CD4-positive, alpha-beta T cell treated with Interleukin-17A for 4 hours (primary cell): ENCODE measurements at regions not wholly inside any gene's neighbourhood (a gene's known extent, or its start where the extent isn't known, plus 50 kb on each side); places are given as distances from the start of the nearest gene placed in this dataset.

ENCODE experiments used
- DNase-seq: peaks from one replicate; pipeline ENCODE4 v3.0.0-alpha.2; 2020; ENCODE audit warnings: mixed read lengths

- DNase-seq, result no peak
Measured at GRCh38 chr14:34238610-34239009, 223.4 kb downstream of the SPTSSA start.

DNA sequence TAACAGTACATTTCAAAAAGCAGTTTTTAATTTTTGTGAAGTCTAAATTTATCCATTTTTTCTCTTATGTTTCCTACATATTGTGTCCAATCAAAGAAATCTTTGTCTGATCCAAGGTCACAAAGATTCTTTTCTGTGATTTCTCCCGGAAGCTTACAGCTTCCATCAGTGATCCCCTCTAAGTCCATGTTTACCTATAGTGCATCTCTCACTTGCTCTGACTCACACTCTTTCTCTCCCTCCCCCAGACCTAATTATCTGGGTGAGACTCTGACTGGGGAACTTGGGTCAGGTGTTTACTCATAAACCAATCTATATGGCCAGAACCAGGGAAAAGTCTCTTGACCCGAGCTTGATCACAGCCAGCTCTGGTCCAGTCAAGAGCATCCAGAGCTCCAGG is 224.4 kb downstream of the SPTSSA start:
- no peak for DNase-seq

DNA sequence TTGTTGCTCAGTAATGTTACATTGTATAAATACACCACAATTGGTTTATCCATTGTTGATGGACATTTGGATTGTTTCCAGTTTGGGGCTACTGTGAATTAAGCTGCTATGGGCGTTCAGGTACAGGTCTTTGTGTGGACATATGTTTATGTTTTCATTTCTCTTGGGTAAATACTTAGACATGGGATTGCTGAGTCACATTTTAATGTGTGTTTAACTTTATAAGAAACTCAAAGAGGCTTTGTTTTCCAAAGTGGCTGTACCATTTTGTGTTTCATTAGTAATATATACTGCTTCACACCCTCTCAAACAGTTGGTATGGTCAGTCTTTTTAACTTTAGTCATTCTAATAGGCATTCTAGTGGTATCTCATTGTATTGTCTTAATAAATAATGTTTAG is 225.0 kb downstream of the SPTSSA start:
- DNase-seq, result no peak

DNA sequence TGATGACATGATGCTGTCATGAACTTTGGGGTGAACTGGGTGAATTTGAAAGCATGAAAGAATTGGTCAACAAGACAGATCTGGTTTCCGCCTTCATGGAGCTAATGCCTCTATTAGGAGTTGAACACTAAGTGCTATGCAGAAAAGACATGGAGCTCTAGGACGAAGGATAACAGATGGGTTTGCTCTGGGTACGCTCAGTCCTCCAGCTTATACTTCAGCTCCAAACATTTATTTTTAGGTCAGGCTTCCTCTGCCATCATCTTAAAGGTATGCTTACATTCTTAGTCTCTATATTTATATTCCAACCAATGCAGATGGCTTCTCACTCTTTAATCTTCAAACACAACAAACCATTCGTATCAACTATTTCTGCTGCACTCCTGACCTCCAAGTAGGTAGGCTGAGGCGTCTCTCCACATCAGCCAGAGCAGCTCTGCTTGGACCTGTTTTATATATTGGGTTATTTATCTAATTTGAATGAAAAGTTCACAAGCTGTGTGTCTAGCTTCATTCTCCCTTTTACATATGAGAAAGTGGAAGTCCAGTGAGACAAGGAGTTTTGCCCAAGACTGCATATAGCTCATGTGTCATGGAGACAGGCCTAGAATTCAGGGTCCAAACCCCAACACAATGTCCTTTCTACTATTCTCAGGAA is 226.3 kb downstream of the SPTSSA start:
- no peak for DNase-seq

DNA sequence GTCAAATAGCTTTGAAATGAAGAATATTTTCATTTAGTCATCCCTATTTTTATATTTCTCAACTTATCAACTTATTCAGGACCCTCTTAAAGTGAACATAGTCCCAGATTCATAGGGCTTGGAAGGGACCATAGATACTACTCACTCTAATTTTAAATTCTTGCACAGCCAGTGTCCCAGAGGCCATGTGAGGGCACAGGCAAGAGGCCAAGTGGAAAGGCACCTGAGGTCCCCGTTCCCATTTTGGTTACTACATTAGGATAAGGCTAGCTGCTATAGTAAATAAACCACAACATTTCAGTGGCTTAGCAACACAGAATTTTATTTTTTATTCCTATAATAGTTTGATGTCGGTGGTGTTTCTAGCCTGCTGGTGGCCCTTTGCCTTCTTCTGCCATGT is 227.8 kb downstream of the SPTSSA start:
- no peak for DNase-seq

DNA sequence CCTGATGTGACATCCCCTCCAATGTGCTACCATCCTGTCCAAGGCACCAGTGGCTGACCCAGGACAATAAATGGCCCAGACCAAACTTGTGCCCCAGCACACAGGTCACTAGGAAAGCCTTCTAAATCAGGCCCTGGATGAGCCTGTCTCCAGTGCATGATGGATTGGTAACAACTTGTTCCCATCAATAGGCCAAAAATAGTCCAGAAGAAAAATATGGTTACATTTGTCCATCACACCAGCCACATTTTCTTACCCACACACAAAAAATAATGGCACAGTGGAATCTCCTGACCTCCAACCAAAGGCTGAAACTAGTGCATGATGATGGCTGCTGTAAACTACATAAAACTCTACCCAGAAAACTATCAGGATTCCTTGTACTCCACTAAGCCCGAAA is 228.4 kb downstream of the SPTSSA start:
- DNase-seq, result no peak

DNA sequence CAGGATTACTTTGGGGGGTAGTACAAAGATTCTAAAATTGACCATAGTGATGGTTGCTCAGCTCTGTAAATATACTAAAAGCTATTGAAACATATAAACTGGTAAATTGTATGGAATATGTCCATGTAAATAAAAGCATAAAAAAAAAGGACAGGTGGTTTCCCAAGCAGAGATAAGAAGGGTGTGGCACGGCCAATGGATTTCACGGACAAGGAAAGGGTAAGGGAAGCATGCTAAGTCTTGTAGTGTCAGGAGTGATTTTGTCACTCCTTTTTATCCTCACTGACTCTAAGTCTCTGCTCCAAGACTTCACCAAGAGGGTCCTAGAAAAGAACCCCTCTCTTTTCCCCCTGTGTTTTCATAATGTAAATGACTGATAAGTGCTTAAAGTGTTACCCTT is 229.2 kb downstream of the SPTSSA start:
- DNase-seq, result no peak

DNA sequence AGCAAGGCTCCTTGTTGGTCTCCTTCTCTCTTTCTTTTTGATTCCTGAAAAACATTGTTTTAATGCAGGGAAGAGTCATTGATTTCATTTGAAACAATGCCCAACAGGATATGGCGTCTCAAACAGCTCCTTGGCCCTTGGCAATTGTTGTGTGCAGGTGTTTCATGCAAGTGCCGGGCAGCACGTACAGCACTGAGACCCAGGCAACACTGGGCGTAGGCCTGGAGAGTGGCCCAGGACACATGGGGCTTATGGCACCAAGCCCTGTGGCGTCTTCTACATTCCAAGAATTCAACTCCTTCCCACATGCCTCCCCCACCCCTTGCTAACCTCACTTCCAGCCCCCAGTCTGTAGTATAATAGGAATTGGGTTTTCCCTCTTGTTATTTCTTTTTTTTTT is 230.4 kb downstream of the SPTSSA start:
- no peak for DNase-seq

GRCh38 chr14:34229140-34229539 is 232.9 kb downstream of the SPTSSA start:
- DNase-seq, result no peak

DNA sequence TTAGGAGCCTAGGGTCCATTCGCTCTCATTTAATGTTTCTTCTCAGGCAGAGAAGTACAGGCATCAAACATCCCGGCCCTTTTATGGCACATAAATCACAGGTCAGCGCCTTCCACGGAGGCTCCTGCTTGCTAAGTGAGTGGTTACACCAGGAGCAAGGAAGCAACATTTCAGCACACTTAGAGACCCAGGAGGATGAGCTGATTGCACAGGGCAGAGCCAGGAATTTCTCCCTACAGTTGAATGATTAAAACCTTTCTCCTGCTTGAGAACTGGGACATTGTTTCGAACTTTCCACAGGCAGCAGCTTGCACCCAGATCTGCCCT is 233.4 kb downstream of the SPTSSA start:
- no peak for DNase-seq

GRCh38 chr14:34227834-34228649 is 234.0 kb downstream of the SPTSSA start:
- DNase-seq, result peak; percentile 62

DNA sequence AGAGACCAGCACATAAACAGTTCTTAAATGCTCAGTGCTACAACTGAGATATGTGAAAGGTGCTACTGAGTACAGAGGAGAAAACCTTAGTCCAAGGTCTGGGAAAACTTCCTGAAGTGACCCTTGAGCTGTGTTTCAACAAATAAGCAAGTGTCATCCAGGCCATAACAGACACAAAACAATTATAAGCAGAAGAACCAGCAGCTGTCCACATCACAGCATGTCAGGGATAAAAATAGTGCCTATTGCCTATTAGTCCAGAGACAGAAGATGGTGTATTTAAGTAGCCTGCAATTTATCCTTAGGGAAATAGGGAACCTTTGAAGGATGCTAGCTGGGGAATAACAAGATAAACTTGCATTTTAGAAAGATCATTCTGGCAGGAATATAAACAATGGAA is 237.8 kb downstream of the SPTSSA start:
- no peak for DNase-seq

DNA sequence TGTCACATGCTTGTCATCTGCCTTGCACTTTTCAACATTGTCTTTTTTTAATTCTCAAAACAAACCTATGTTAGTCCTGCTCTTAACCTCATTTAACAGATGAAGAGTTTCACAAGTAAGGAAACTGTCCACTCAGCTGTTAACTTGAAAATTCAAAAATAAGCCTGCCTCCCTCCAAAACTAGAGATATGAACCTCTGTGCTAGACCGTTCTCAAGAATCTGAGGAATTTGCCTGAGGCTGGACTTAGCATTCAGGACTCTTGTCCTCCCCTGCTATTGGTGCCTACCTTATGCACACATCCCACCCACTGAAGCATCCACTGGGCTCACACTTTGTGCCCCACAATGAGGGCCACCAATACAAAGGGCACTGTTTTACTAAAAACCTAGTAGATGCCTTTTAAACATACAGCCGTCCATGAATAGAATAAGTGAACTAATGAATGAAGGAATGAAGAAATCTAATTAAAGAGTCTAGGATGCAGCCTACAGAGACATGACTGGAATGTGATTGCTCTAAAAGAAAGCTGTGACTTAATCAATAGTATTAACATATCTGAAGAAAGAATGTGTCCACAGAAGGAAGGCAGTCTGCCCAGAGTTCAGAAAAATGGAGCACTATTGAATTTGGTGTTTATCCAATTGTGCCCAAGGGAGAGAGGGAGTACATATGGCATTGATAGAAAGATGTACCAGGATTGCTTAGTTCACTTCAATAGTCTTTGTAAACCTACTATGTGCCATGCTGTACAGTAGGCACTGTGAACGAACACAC is 238.5 kb downstream of the SPTSSA start:
- no peak for DNase-seq

- no peak for DNase-seq
Measured at GRCh38 chr14:34222867-34223266, 239.2 kb downstream of the SPTSSA start.

- no peak for DNase-seq
Measured at GRCh38 chr14:34222122-34222521, 239.9 kb downstream of the SPTSSA start.

DNA sequence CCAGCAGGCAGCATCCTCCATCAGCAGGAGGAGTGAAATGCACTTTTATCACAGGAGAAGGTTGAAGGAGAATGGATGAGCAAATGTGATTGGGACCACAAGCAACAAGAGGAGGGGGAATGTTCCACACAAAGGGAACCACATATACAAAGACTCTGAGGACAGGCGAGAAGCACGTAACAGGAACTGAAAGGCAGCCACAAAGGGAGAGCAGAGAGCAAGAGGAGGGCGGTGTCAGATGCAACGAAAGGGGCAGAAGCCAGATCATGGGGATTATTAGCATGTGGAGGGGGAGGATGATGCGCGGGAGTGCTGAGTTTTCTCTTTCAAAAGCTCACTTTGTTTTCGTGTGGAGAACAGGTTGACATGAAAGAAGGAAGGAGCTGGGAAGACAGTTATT is 241.1 kb downstream of the SPTSSA start:
- peak; percentile 5 for DNase-seq

DNA sequence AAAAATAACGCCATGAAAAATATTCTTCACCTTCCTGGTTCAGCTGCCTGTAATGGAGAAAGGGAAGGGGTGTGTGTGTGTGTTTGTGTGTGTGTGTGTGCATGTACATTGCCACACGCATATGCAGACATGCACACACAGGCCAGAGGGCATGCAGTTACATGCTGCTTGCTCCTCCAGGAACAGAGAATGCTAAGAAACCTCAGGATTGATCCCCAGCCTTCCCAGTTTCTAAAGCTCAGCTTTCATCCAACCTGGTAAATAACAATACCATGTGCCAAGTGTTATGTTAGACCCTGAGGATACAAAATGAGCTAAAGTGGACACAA is 241.7 kb downstream of the SPTSSA start:
- DNase-seq, result no peak

DNA sequence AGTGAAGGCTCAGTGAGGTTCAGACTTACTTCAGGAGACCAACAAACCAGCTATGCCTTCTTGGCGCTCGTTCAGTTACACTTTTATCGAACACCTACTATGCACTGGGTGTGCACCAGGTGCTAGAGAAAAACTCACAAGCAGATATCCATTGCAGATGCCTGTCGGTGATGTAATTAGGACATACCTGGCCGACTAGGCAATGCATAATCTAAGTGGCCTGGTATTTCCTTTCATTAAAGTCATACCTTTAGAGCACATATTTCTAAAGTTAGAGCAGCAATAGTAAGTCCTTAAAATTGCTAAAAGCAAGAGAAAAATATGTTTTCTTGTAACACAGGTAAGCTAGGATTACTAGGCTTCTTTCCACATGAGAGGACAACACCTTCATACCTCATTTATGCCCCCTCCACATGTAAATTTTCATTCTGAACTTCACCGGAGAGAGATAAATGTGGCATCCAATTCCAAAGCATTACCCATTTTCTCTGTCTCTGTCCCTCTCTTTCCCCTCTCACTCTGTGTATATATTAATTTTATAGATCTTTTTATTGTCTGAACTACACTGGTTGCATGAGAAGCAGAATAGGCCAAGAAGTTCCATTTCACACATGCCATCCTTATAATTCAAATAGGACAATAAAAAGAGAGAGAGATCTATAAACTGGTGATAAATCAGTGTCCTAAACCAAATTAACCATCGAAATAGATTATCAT is 242.2 kb downstream of the SPTSSA start:
- DNase-seq, result no peak

GRCh38 chr14:34218881-34219280 is 243.2 kb downstream of the SPTSSA start:
- no peak for DNase-seq

- no peak for DNase-seq
Measured at GRCh38 chr14:34214961-34215360, 247.1 kb downstream of the SPTSSA start.

DNA sequence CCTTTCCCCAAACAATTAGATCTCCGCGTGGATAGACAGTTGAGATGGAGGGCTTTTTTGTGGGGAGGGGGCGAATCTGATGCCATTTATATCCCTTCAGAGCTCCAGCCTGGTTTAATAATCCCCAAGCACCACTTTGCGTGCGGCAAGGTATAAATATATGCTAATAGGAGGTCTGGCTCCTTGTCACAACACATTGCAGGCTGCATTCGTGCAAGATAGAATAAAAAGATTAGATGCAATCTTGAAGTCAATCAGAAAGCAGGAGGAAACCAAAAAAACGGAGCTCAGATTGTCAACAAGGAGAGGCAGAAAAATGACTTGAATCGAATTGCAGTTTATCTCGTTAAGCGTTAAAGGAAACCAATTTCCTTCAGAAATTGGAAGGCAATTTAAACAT is 248.7 kb downstream of the SPTSSA start:
- no peak for DNase-seq

- no peak for DNase-seq
Measured at GRCh38 chr14:34212172-34212929, 249.7 kb downstream of the SPTSSA start.

DNA sequence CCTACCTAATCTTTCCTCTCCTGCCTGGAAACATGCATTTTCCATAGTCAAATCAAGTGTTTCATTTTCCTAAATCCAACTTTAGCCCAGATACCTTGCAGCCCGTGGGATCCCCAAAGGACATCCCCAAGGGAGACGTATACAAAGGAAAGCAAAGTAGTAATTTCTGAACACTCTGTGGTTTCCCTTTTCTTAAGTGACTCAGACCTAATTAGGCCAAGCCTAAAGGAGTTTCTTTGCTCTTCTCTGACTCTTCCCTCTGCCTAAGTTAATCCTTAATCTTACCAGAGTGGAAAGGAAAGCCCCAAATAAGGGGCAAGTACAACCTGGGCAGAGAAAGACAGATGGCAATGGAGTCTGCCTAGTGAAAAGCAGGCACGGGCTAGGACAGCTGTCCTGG is 250.3 kb downstream of the SPTSSA start:
- no peak for DNase-seq
